Activated CD8-positive, alpha-beta T cell treated with anti-CD3 and anti-CD28 coated beads for 36 hours (primary cell): ENCODE measurements at regions not wholly inside any gene's neighbourhood (a gene's known extent, or its start where the extent isn't known, plus 50 kb on each side); places are given as distances from the start of the nearest gene placed in this dataset.

Source experiments
- ATAC-seq: fragments of 200-7000 bp; cut with Tn5 transposase; one replicate; pipeline ENCODE4 v1.10.0; 2021; ENCODE audit warnings: mild to moderate bottlenecking, moderate library complexity
- CTCF ChIA-PET: fragments of 350-600 bp; sonication (Branson Sonifier 250); formaldehyde crosslinking; loops from one replicate; lab custom pipeline; 2021; ENCODE audit warnings: antibody characterized with exemption; lab: Charles Lee
- POLR2A ChIA-PET: fragments of 350-600 bp; sonication (Branson Sonifier 250); formaldehyde crosslinking; loops from one replicate; lab custom pipeline; 2021; ENCODE audit warnings: antibody characterized with exemption; lab: Charles Lee
- DNase-seq: peaks from one replicate; pipeline ENCODE4 v3.0.0-alpha.2; 2020
- H3K27ac Mint-ChIP-seq: one replicate; pipeline ENCODE4 v1.8.0; 2021; ENCODE audit warnings: mild to moderate bottlenecking, mixed read lengths
- H3K27me3 Mint-ChIP-seq: one replicate; pipeline ENCODE4 v1.8.0; 2021; ENCODE audit warnings: mixed read lengths
- H3K36me3 Mint-ChIP-seq: one replicate; pipeline ENCODE4 v1.8.0; 2021; ENCODE audit warnings: low read depth, mixed read lengths
- H3K4me1 Mint-ChIP-seq: one replicate; pipeline ENCODE4 v1.8.0; 2021; ENCODE audit warnings: low read depth, mixed read lengths
- H3K4me3 Mint-ChIP-seq: one replicate; pipeline ENCODE4 v1.8.0; 2021; ENCODE audit warnings: mild to moderate bottlenecking, moderate library complexity, mixed read lengths
- H3K9me3 Mint-ChIP-seq: one replicate; pipeline ENCODE4 v1.8.0; 2021; ENCODE audit warnings: mixed read lengths
- intact Hi-C: fragments of 100-400 bp; cut with micrococcal nuclease; formaldehyde crosslinking; loops from one replicate; pipeline ENCODE4 v1.10.0; 2022
- TF ChIP-seq, protein P1 (sequence below): fragments of 200-600 bp; IDR thresholded peaks from one replicate; pipeline ENCODE4 v1.8.0; 2022; ENCODE audit warnings: antibody characterized with exemption, mild to moderate bottlenecking

DNA sequence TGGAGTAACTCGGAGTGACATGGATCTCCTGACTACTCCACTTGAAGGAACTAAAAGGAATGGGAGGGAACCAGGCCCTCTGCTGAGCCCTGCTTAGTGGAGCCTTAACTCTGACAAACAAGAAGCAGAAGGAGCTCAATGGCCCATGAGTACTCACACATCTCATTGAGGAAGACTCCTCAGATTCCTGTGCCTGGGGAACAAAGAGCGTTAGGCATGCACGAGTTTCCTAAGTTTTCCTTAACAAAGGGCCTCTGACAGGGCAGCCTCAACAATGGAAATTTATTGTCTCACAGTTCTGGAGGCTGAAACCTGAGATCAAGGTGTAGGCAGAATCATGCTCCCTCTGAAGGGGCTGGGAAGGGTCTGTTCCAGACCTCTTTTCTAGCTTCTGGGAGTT is 185.7 kb upstream of the NTF3 start:
- Mint-ChIP-seq H3K4me3 (no peak overlapping the region), H3K27ac (no peak overlapping the region), H3K4me1 (no peaks in the 10 kb centered on the region), H3K27me3 (no peaks in the 10 kb centered on the region), H3K36me3 (no peaks in the 10 kb centered on the region), H3K9me3 (no peaks in the 10 kb centered on the region)
- intact Hi-C loops = no loop called here
- ATAC-seq (no peak), DNase-seq (no peak)
- TF ChIP-seq, protein P1, sequence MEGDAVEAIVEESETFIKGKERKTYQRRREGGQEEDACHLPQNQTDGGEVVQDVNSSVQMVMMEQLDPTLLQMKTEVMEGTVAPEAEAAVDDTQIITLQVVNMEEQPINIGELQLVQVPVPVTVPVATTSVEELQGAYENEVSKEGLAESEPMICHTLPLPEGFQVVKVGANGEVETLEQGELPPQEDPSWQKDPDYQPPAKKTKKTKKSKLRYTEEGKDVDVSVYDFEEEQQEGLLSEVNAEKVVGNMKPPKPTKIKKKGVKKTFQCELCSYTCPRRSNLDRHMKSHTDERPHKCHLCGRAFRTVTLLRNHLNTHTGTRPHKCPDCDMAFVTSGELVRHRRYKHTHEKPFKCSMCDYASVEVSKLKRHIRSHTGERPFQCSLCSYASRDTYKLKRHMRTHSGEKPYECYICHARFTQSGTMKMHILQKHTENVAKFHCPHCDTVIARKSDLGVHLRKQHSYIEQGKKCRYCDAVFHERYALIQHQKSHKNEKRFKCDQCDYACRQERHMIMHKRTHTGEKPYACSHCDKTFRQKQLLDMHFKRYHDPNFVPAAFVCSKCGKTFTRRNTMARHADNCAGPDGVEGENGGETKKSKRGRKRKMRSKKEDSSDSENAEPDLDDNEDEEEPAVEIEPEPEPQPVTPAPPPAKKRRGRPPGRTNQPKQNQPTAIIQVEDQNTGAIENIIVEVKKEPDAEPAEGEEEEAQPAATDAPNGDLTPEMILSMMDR = no peak
- CTCF ChIA-PET = no interaction called here
- POLR2A ChIA-PET = no interaction called here

DNA sequence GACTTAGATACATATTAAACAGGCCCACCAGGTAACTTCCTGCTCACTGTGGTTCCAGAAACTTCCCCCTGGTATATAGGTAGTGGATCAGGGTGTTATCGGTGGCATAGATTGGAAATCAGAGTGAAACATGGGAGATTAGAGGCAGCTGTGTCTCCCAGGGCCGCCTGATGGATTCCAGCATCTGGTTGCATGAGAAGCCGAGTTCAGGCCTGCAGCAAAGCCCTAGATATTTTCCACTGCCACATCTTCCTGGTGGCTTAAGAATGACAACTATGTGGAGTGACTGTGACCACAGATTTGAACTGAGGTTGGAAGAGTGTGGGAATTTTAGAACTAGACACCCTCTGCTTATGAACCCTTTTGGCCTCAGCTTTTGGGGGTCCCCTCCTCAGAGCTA is 184.8 kb upstream of the NTF3 start:
- H3K4me1 Mint-ChIP-seq = no peaks in the 10 kb centered on the region
- TF ChIP-seq, protein P1 = no peak
- no peaks in the 10 kb centered on the region for H3K27me3 Mint-ChIP-seq
- H3K27ac Mint-ChIP-seq = no peak overlapping the region
- POLR2A ChIA-PET = no interaction called here
- no peak overlapping the region for H3K4me3 Mint-ChIP-seq
- no peaks in the 10 kb centered on the region for H3K9me3 Mint-ChIP-seq
- H3K36me3 Mint-ChIP-seq = no peaks in the 10 kb centered on the region
- intact Hi-C loops = no loop called here
- CTCF ChIA-PET = no interaction called here
- ATAC-seq (no peak), DNase-seq (no peak)

- TF ChIP-seq, protein P1 = no peak
- ATAC-seq = no peak
- Mint-ChIP-seq H3K27me3 (no peaks in the 10 kb centered on the region), H3K36me3 (no peaks in the 10 kb centered on the region), H3K4me1 (no peaks in the 10 kb centered on the region), H3K27ac (no peak overlapping the region), H3K4me3 (no peak overlapping the region), H3K9me3 (no peaks in the 10 kb centered on the region)
- no peak for DNase-seq
- ChIA-PET POLR2A (no interaction called here), CTCF (no interaction called here)
- intact Hi-C loops = no loop called here
These were observed 183.7 kb upstream of the NTF3 start for GRCh38 chr12:5248230-5248629.

DNA sequence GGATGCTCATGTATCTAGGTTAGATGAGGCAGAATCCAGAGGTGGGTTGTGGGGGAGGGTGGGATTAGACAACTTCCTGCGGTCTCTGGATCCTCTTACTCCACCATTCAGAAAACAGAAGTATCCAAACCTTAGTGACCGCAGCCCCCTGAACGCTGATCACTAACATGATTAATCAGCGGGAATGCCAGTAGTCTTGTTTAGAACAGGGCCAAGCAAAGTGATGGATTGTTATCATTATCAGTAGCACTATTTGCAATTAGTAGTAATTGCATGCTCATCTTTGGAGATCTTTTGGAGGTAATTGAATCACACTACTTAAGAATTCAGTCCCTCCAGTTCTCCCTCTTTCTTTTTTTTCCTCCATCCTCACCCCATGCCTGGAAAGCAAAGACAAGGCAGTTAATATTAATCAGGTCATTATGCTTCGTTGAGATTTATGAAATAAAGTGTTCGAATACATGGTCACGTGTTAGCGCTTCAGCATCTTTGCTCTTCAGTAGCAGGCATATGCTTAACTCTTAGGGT is 182.8 kb upstream of the NTF3 start:
- no peaks in the 10 kb centered on the region for H3K9me3 Mint-ChIP-seq
- H3K4me1 Mint-ChIP-seq = no peaks in the 10 kb centered on the region
- ChIA-PET POLR2A (no interaction called here), CTCF (no interaction called here)
- H3K27ac Mint-ChIP-seq = no peak overlapping the region
- H3K4me3 Mint-ChIP-seq = no peak overlapping the region
- no peaks in the 10 kb centered on the region for H3K27me3 Mint-ChIP-seq
- intact Hi-C loops = no loop called here
- H3K36me3 Mint-ChIP-seq = no peaks in the 10 kb centered on the region
- DNase-seq = no peak
- no peak for ATAC-seq
- TF ChIP-seq, protein P1 = no peak

DNA sequence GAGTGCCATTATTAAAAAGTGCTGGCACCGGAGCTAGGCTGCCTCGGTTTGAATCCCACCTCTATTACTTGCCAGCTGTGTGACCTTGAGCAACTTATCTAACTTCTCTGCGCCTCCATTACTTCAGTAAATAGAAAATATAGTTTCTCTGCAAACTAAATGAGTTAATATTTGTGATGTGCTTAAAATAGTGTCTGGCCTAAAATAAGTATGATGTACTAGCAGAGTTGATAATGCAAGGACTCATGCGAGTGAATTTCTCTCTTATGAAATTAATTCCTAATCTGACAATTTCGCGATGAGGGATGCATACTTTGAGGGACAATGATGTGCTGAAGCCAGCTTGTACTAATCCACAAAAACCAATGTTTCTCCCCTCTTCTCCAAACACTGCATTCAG is 180.8 kb upstream of the NTF3 start:
- no peak overlapping the region for H3K27ac Mint-ChIP-seq
- H3K36me3 Mint-ChIP-seq = no peaks in the 10 kb centered on the region
- no peak overlapping the region for H3K4me3 Mint-ChIP-seq
- peaks cover 3% of the 10 kb centered on the region for H3K27me3 Mint-ChIP-seq
- ChIA-PET CTCF (no interaction called here), POLR2A (no interaction called here)
- no peaks in the 10 kb centered on the region for H3K9me3 Mint-ChIP-seq
- no peak for DNase-seq
- intact Hi-C loops = no loop called here
- TF ChIP-seq, protein P1 = no peak
- no peak for ATAC-seq
- H3K4me1 Mint-ChIP-seq = no peaks in the 10 kb centered on the region
